ENCODE measurements at regions not wholly inside any gene's neighbourhood (a gene's known extent, or its start where the extent isn't known, plus 50 kb on each side); places are given as distances from the start of the nearest gene placed in this dataset.

DNA sequence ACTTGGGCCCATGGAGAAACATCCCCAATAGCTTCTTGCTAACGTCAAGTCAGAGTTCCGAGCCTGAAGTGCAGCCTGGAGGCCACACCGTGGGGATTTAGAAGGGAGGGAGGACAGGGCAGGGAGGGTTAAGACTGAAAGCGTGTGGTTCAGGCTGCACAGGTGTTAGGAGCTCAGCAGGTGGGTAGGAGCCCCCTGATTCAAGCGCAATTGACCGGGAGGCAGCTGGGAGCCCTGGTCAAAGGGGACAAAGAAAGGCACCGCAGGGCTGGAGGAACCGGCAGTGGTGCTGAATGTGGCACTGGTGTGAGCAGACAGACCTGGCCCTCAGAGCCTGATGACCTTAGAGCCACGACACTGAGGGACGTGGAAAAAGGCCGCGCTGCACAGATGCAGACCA, 149.6 kb downstream of the TMEM18 start:
- no peak for TF ChIP-seq CTCF (conservative IDR thresholded peaks at IDR 0.05; ENCODE audit: low read depth, low read length)
- no peak for TF ChIP-seq EZH2 (IDR thresholded peaks at IDR 0.05; ENCODE audit: low read length, unreplicated experiment)
- no peak for TF ChIP-seq EZH2phosphoT487 (IDR thresholded peaks at IDR 0.05; ENCODE audit: borderline replicate concordance, low read length)

All from PC-3 (cell line).